Right cardiac atrium (tissue), 5 donors: ENCODE measurements at regions not wholly inside any gene's neighbourhood (a gene's known extent, or its start where the extent isn't known, plus 50 kb on each side); places are given as distances from the start of the nearest gene placed in this dataset.

Experiments
- ATAC-seq, 2 donors: fragments of 200-7000 bp; cut with Tn5 transposase; one replicate each; pipeline versions ENCODE4 v1.8.0 to v1.9.1; 2020; ENCODE audit warnings: moderate library complexity in 2 of 2, mild to moderate bottlenecking in 1 of 2
- DNase-seq, 3 donors: peaks; one replicate each; pipeline ENCODE4 v3.0.0-alpha.2; 2020
- H3K27ac ChIP-seq: one replicate; pipeline ENCODE4 v1.5.1; 2013; ENCODE audit warnings: mild to moderate bottlenecking, low read length, control low read depth, moderate library complexity
- H3K27me3 ChIP-seq: one replicate; pipeline ENCODE4 v1.6.1; 2013; ENCODE audit not compliant: control insufficient read depth, insufficient read depth
- H3K4me1 ChIP-seq: one replicate; pipeline ENCODE4 v1.6.1; 2013; ENCODE audit warnings: low read length; ENCODE audit not compliant: control insufficient read depth, insufficient read depth
- H3K4me3 ChIP-seq: one replicate; pipeline ENCODE4 v1.5.1; 2013; ENCODE audit warnings: low read length, control low read depth
- H3K9me3 ChIP-seq: one replicate; pipeline ENCODE4 v1.6.1; 2013; ENCODE audit warnings: low read length; ENCODE audit not compliant: control insufficient read depth
- WGBS: extraction: QIAGEN DNeasy Blood & Tissue Kit; methylation state at CpG from one replicate; pipeline ENCODE4 v1.1.7; 2013; 5-methylcytosine and 5-hydroxymethylcytosine counted together
- intact Hi-C, 4 donors: fragments of 100-400 bp; cut with DNase I; formaldehyde crosslinking; loops; one replicate each; pipeline versions ENCODE4 v1.11.0 to v1.14.0; 2022 to 2023
- donor health status: healthy with polysubstance abuse.
- donor health status: DM: no; HTN: yes; CAD: no.
- donor health status: DM: no; HTN: no; CAD: no.
- donor health status: DM: no; HTN: yes; CAD: no; lungs with severe emphysema.
- donor health status: DM: yes; HTN: yes; CAD: no.

GRCh38 chr10:2966134-2966533 lies 101.2 kb upstream of the PFKP start:
- Histone ChIP-seq H3K4me3 (no peak overlapping the region), H3K27me3 (no peaks in the 10 kb centered on the region), H3K9me3 (peaks cover 3% of the 10 kb centered on the region), H3K27ac (no peak overlapping the region), H3K4me1 (no peaks in the 10 kb centered on the region)
- DNase-seq (no peak), ATAC-seq (no peak)
- intact Hi-C loops: no loop called here
- 67% methylated on average over 4 of the region's 4 CpGs for WGBS

GRCh38 chr10:2964632-2965296 lies 102.6 kb upstream of the PFKP start:
- H3K27me3 ChIP-seq: no peaks in the 10 kb centered on the region
- H3K4me3 ChIP-seq: no peak overlapping the region
- intact Hi-C loops: no loop called here
- H3K27ac ChIP-seq: no peak overlapping the region
- H3K9me3 ChIP-seq: peaks cover 3% of the 10 kb centered on the region
- ATAC-seq (no peak), DNase-seq (no peak)
- H3K4me1 ChIP-seq: no peaks in the 10 kb centered on the region
- 73% methylated on average over 5 of the region's 5 CpGs for WGBS

GRCh38 chr10:2963889-2964631 lies 103.3 kb upstream of the PFKP start:
- no peak for ATAC-seq
- 26% methylated on average over 3 of the region's 3 CpGs for WGBS
- Histone ChIP-seq H3K27ac (no peak overlapping the region), H3K27me3 (no peaks in the 10 kb centered on the region), H3K9me3 (peaks cover 3% of the 10 kb centered on the region), H3K4me1 (no peaks in the 10 kb centered on the region), H3K4me3 (no peak overlapping the region)
- intact Hi-C loops: no loop called here
- no peak for DNase-seq

GRCh38 chr10:2962194-2962593 lies 105.2 kb upstream of the PFKP start:
- WGBS: 74% methylated on average over 1 of the region's 1 CpG
- intact Hi-C loops: no loop called here
- H3K9me3 ChIP-seq: peaks cover 3% of the 10 kb centered on the region
- no peak for ATAC-seq
- DNase-seq: no peak
- H3K4me3 ChIP-seq: no peak overlapping the region
- H3K4me1 ChIP-seq: no peaks in the 10 kb centered on the region
- H3K27me3 ChIP-seq: no peaks in the 10 kb centered on the region
- H3K27ac ChIP-seq: no peak overlapping the region

- Histone ChIP-seq H3K27me3 (no peaks in the 10 kb centered on the region), H3K4me1 (no peaks in the 10 kb centered on the region), H3K4me3 (no peak overlapping the region), H3K27ac (no peak overlapping the region), H3K9me3 (peaks cover 3% of the 10 kb centered on the region)
- 64% methylated on average over 6 of the region's 6 CpGs for WGBS
- DNase-seq (no peak), ATAC-seq (no peak)
- intact Hi-C loops: no loop called here
These were observed 108.7 kb upstream of the PFKP start for GRCh38 chr10:2958659-2959058.

GRCh38 chr10:2957785-2958184 lies 109.6 kb upstream of the PFKP start:
- intact Hi-C loops: no loop called here
- DNase-seq: no peak
- H3K4me3 ChIP-seq: no peak overlapping the region
- peaks cover 3% of the 10 kb centered on the region for H3K9me3 ChIP-seq
- WGBS: 86% methylated on average over 2 of the region's 2 CpGs
- no peaks in the 10 kb centered on the region for H3K27me3 ChIP-seq
- H3K4me1 ChIP-seq: no peaks in the 10 kb centered on the region
- H3K27ac ChIP-seq: no peak overlapping the region
- ATAC-seq: no peak

GRCh38 chr10:2955064-2955463 lies 112.3 kb upstream of the PFKP start:
- intact Hi-C loops: no loop called here
- DNase-seq: no peak
- H3K4me1 ChIP-seq: no peaks in the 10 kb centered on the region
- no peaks in the 10 kb centered on the region for H3K27me3 ChIP-seq
- no peak for ATAC-seq
- H3K9me3 ChIP-seq: no peaks in the 10 kb centered on the region
- no peak overlapping the region for H3K27ac ChIP-seq
- 69% methylated on average over 1 of the region's 1 CpG for WGBS
- no peak overlapping the region for H3K4me3 ChIP-seq

- H3K27ac ChIP-seq: no peak overlapping the region
- intact Hi-C loops: no loop called here
- ATAC-seq (no peak), DNase-seq (no peak)
- H3K27me3 ChIP-seq: no peaks in the 10 kb centered on the region
- WGBS: 81% methylated on average over 2 of the region's 2 CpGs
- no peaks in the 10 kb centered on the region for H3K4me1 ChIP-seq
- H3K9me3 ChIP-seq: no peaks in the 10 kb centered on the region
- no peak overlapping the region for H3K4me3 ChIP-seq
These were observed 113.9 kb upstream of the PFKP start for GRCh38 chr10:2953495-2953894.

GRCh38 chr10:2951235-2951835 lies 116.0 kb upstream of the PFKP start:
- ATAC-seq: no peak
- 85% methylated on average over 10 of the region's 10 CpGs for WGBS
- Histone ChIP-seq H3K4me1 (no peaks in the 10 kb centered on the region), H3K27me3 (no peaks in the 10 kb centered on the region), H3K9me3 (no peaks in the 10 kb centered on the region), H3K27ac (no peak overlapping the region), H3K4me3 (no peak overlapping the region)
- intact Hi-C loops: no loop called here
- no peak for DNase-seq

- DNase-seq (no peak), ATAC-seq (no peak)
- no peak overlapping the region for H3K27ac ChIP-seq
- H3K4me3 ChIP-seq: no peak overlapping the region
- intact Hi-C loops: no loop called here
- no peaks in the 10 kb centered on the region for H3K4me1 ChIP-seq
- no peaks in the 10 kb centered on the region for H3K27me3 ChIP-seq
- 77% methylated on average over 5 of the region's 5 CpGs for WGBS
- no peaks in the 10 kb centered on the region for H3K9me3 ChIP-seq
These were observed 116.8 kb upstream of the PFKP start for GRCh38 chr10:2950546-2950945.

GRCh38 chr10:2949948-2950354 lies 117.4 kb upstream of the PFKP start:
- Histone ChIP-seq H3K9me3 (no peaks in the 10 kb centered on the region), H3K27me3 (no peaks in the 10 kb centered on the region), H3K4me1 (no peaks in the 10 kb centered on the region), H3K4me3 (no peak overlapping the region), H3K27ac (no peak overlapping the region)
- intact Hi-C loops: no loop called here
- ATAC-seq (no peak), DNase-seq (no peak)
- 85% methylated on average over 20 of the region's 20 CpGs for WGBS
